HepG2 (cell line): ENCODE measurements at regions not wholly inside any gene's neighbourhood (a gene's known extent, or its start where the extent isn't known, plus 50 kb on each side); places are given as distances from the start of the nearest gene placed in this dataset.

Experiments
- ADNP ChIP-seq: sonication (generic); formaldehyde crosslinking; IDR thresholded peaks from 2 replicates; pipeline ENCODE4 v1.4.0; 2020; ENCODE audit warnings: missing genetic modification reagents
- ATAD3A ChIP-seq: sonication (generic); formaldehyde crosslinking; IDR thresholded peaks from 2 replicates; pipeline ENCODE4 v1.4.0; 2020; ENCODE audit warnings: missing genetic modification reagents
- BRD4 ChIP-seq: sonication (generic); formaldehyde crosslinking; IDR thresholded peaks from 2 replicates; pipeline ENCODE4 v1.4.0; 2020; ENCODE audit warnings: missing genetic modification reagents
- FOSL2 ChIP-seq: sonication (generic); formaldehyde crosslinking; IDR thresholded peaks from 2 replicates; pipeline ENCODE4 v1.4.0; 2020; ENCODE audit warnings: missing genetic modification reagents
- GABPA ChIP-seq, 2 experiments: IDR thresholded peaks; 2 replicates each; pipeline ENCODE4 v1.6.1; 2011 to 2016; ENCODE audit warnings: low read depth in 2 of 2, low read length in 1 of 2, missing biosample characterization in 1 of 2, missing genetic modification characterization in 1 of 2
- GFI1 ChIP-seq: sonication (generic); formaldehyde crosslinking; IDR thresholded peaks from 2 replicates; pipeline ENCODE4 v1.5.0; 2020; ENCODE audit warnings: missing genetic modification reagents, mild to moderate bottlenecking, borderline replicate concordance
- HOXA5 ChIP-seq: sonication (generic); formaldehyde crosslinking; IDR thresholded peaks from 2 replicates; pipeline ENCODE4 v1.4.0; 2020; ENCODE audit warnings: missing genetic modification reagents
- NR2C2 ChIP-seq: sonication (generic); formaldehyde crosslinking; IDR thresholded peaks from 2 replicates; pipeline ENCODE4 v1.4.0; 2020; ENCODE audit warnings: missing genetic modification reagents, mild to moderate bottlenecking, moderate library complexity, borderline replicate concordance
- RXRB ChIP-seq: IDR thresholded peaks from 2 replicates; pipeline ENCODE4 v1.6.1; 2016; ENCODE audit warnings: borderline replicate concordance, missing genetic modification reagents, missing compliant biosample characterization
- SOX6 ChIP-seq, 2 experiments: fragments of 450-650 bp in 1 of 2; sonication (generic) in 1 of 2; formaldehyde crosslinking in 1 of 2; IDR thresholded peaks; 2 replicates each; pipeline versions ENCODE4 v1.4.0 to v1.6.1; 2017 to 2020; ENCODE audit warnings: antibody characterized with exemption in 1 of 2, mild to moderate bottlenecking in 1 of 2, missing genetic modification reagents in 1 of 2
- ZKSCAN1 ChIP-seq: fragments of 150-350 bp; IDR thresholded peaks from 2 replicates; pipeline ENCODE4 v1.6.1; 2014; ENCODE audit warnings: low read length
- ZSCAN12 ChIP-seq: sonication (generic); formaldehyde crosslinking; IDR thresholded peaks from 2 replicates; pipeline ENCODE4 v1.9.0; 2021; ENCODE audit warnings: mild to moderate bottlenecking, missing genetic modification reagents
- ZSCAN22 ChIP-seq: sonication (generic); formaldehyde crosslinking; IDR thresholded peaks from 2 replicates; pipeline ENCODE4 v1.4.0; 2020; ENCODE audit warnings: mild to moderate bottlenecking, missing genetic modification reagents
- TF ChIP-seq, protein P1 (sequence below): sonication (generic); formaldehyde crosslinking; IDR thresholded peaks from 2 replicates; pipeline ENCODE4 v1.4.0; 2020; ENCODE audit warnings: missing genetic modification reagents
- TF ChIP-seq, protein P2 (sequence below): IDR thresholded peaks from 2 replicates; pipeline ENCODE4 v1.4.0; 2020; ENCODE audit warnings: mild to moderate bottlenecking, missing genetic modification reagents
- TF ChIP-seq, protein P3 (sequence below): sonication (generic); formaldehyde crosslinking; IDR thresholded peaks from 2 replicates; pipeline ENCODE4 v1.8.1; 2023; ENCODE audit warnings: mild to moderate bottlenecking, missing genetic modification reagents
- TF ChIP-seq, protein P4 (sequence below): sonication (generic); formaldehyde crosslinking; IDR thresholded peaks from 2 replicates; pipeline ENCODE4 v1.4.0; 2020; ENCODE audit warnings: missing genetic modification reagents
- TF ChIP-seq, protein P5 (sequence below): IDR thresholded peaks from 2 replicates; pipeline ENCODE4 v1.6.1; 2016; ENCODE audit warnings: low read depth
- TF ChIP-seq, protein P6 (sequence below): sonication (generic); formaldehyde crosslinking; conservative IDR thresholded peaks from 2 replicates; pipeline ENCODE4 v1.8.1; 2023; ENCODE audit warnings: missing genetic modification reagents

DNA sequence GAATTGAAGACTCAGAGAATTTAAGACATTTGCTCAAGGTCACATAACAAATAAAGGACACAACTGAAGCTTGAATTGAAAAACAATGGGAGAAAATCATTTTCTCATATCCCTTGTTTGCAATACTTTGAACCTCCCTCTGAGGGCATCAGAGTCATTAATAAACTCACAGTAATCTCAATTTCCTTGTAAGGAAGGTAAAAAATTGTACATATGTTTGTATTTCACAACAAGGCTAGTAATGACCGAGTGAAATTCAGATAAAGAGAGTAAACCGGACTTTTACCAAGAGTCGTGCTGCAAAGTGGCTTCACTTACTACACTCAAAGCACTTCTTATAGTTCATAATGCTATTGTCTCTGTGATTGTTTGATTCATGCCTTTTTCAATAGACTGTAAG is 665.0 kb downstream of the NR2F1-AS1 start (continued):
- TF ChIP-seq, protein P1, sequence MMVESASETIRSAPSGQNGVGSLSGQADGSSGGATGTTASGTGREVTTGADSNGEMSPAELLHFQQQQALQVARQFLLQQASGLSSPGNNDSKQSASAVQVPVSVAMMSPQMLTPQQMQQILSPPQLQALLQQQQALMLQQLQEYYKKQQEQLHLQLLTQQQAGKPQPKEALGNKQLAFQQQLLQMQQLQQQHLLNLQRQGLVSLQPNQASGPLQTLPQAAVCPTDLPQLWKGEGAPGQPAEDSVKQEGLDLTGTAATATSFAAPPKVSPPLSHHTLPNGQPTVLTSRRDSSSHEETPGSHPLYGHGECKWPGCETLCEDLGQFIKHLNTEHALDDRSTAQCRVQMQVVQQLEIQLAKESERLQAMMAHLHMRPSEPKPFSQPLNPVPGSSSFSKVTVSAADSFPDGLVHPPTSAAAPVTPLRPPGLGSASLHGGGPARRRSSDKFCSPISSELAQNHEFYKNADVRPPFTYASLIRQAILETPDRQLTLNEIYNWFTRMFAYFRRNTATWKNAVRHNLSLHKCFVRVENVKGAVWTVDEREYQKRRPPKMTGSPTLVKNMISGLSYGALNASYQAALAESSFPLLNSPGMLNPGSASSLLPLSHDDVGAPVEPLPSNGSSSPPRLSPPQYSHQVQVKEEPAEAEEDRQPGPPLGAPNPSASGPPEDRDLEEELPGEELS (CRISPR knock-in tag) = peak; percentile 66
- TF ChIP-seq, protein P2, sequence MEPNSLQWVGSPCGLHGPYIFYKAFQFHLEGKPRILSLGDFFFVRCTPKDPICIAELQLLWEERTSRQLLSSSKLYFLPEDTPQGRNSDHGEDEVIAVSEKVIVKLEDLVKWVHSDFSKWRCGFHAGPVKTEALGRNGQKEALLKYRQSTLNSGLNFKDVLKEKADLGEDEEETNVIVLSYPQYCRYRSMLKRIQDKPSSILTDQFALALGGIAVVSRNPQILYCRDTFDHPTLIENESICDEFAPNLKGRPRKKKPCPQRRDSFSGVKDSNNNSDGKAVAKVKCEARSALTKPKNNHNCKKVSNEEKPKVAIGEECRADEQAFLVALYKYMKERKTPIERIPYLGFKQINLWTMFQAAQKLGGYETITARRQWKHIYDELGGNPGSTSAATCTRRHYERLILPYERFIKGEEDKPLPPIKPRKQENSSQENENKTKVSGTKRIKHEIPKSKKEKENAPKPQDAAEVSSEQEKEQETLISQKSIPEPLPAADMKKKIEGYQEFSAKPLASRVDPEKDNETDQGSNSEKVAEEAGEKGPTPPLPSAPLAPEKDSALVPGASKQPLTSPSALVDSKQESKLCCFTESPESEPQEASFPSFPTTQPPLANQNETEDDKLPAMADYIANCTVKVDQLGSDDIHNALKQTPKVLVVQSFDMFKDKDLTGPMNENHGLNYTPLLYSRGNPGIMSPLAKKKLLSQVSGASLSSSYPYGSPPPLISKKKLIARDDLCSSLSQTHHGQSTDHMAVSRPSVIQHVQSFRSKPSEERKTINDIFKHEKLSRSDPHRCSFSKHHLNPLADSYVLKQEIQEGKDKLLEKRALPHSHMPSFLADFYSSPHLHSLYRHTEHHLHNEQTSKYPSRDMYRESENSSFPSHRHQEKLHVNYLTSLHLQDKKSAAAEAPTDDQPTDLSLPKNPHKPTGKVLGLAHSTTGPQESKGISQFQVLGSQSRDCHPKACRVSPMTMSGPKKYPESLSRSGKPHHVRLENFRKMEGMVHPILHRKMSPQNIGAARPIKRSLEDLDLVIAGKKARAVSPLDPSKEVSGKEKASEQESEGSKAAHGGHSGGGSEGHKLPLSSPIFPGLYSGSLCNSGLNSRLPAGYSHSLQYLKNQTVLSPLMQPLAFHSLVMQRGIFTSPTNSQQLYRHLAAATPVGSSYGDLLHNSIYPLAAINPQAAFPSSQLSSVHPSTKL = peak; percentile 82
- TF ChIP-seq ZSCAN22 (CRISPR knock-in tag) = no peak
- TF ChIP-seq SOX6 (IDR thresholded peaks at IDR 0.05) = no peak
- peak; percentile 84 for TF ChIP-seq SOX6 (CRISPR knock-in tag; IDR thresholded peaks at IDR 0.05)
- no peak for TF ChIP-seq ADNP (CRISPR knock-in tag)
- 0 out of 2 replicates have a peak, but pooled peaks have one; percentile 44 for TF ChIP-seq HOXA5 (CRISPR knock-in tag)
- no peak for TF ChIP-seq ZKSCAN1
- TF ChIP-seq NR2C2 = no peak
- TF ChIP-seq, protein P3, sequence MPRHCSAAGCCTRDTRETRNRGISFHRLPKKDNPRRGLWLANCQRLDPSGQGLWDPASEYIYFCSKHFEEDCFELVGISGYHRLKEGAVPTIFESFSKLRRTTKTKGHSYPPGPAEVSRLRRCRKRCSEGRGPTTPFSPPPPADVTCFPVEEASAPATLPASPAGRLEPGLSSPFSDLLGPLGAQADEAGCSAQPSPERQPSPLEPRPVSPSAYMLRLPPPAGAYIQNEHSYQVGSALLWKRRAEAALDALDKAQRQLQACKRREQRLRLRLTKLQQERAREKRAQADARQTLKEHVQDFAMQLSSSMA = no peak
- TF ChIP-seq, protein P4, sequence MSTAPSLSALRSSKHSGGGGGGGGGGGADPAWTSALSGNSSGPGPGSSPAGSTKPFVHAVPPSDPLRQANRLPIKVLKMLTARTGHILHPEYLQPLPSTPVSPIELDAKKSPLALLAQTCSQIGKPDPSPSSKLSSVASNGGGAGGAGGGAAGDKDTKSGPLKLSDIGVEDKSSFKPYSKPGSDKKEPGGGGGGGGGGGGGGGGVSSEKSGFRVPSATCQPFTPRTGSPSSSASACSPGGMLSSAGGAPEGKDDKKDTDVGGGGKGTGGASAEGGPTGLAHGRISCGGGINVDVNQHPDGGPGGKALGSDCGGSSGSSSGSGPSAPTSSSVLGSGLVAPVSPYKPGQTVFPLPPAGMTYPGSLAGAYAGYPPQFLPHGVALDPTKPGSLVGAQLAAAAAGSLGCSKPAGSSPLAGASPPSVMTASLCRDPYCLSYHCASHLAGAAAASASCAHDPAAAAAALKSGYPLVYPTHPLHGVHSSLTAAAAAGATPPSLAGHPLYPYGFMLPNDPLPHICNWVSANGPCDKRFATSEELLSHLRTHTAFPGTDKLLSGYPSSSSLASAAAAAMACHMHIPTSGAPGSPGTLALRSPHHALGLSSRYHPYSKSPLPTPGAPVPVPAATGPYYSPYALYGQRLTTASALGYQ (CRISPR knock-in tag) = peak; percentile 38; the same call in 1 of the 2 replicates
- TF ChIP-seq ZSCAN12 (CRISPR knock-in tag) = no peak
- TF ChIP-seq RXRB = 0 out of 2 replicates have a peak, but pooled peaks have one; percentile 20
- TF ChIP-seq, protein P5, sequence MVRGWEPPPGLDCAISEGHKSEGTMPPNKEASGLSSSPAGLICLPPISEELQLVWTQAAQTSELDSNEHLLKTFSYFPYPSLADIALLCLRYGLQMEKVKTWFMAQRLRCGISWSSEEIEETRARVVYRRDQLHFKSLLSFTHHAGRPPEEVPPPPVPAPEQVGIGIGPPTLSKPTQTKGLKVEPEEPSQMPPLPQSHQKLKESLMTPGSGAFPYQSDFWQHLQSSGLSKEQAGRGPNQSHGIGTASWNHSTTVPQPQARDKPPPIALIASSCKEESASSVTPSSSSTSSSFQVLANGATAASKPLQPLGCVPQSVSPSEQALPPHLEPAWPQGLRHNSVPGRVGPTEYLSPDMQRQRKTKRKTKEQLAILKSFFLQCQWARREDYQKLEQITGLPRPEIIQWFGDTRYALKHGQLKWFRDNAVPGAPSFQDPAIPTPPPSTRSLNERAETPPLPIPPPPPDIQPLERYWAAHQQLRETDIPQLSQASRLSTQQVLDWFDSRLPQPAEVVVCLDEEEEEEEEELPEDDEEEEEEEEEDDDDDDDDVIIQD (CRISPR knock-in tag) = peak; percentile 94
- no peak for TF ChIP-seq ATAD3A (CRISPR knock-in tag)
- no peak for TF ChIP-seq GABPA (IDR thresholded peaks at IDR 0.05; ENCODE audit: low read depth, low read length)
- no peak for TF ChIP-seq GABPA (CRISPR knock-in tag; IDR thresholded peaks at IDR 0.05; ENCODE audit: low read depth)
- TF ChIP-seq FOSL2 (CRISPR knock-in tag) = no peak
- no peak for TF ChIP-seq GFI1 (CRISPR knock-in tag)
- TF ChIP-seq BRD4 (CRISPR knock-in tag) = no peak
- TF ChIP-seq, protein P6, sequence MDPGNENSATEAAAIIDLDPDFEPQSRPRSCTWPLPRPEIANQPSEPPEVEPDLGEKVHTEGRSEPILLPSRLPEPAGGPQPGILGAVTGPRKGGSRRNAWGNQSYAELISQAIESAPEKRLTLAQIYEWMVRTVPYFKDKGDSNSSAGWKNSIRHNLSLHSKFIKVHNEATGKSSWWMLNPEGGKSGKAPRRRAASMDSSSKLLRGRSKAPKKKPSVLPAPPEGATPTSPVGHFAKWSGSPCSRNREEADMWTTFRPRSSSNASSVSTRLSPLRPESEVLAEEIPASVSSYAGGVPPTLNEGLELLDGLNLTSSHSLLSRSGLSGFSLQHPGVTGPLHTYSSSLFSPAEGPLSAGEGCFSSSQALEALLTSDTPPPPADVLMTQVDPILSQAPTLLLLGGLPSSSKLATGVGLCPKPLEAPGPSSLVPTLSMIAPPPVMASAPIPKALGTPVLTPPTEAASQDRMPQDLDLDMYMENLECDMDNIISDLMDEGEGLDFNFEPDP (CRISPR knock-in tag) = no peak
